ENCODE measurements at regions not wholly inside any gene's neighbourhood (a gene's known extent, or its start where the extent isn't known, plus 50 kb on each side); places are given as distances from the start of the nearest gene placed in this dataset.

DNA sequence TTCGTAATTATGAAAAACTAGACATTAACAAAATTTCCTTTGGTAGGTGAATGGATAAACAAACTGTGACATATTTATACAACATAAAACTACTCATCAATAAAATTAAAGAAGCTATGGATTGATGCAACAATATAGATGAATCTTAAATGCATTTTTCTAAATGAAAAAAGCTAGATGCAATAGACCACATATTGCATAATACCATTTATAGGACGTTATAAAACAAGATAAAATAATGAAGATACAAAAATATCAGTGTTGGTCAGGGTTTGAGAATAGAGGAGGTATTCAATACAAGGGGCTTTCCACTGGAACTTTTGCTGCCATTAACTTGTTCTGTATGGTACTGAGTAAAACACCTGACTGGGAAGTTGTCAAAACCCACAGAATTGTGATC is 314.4 kb downstream of the GRB14 start:
- TF ChIP-seq, protein P1, sequence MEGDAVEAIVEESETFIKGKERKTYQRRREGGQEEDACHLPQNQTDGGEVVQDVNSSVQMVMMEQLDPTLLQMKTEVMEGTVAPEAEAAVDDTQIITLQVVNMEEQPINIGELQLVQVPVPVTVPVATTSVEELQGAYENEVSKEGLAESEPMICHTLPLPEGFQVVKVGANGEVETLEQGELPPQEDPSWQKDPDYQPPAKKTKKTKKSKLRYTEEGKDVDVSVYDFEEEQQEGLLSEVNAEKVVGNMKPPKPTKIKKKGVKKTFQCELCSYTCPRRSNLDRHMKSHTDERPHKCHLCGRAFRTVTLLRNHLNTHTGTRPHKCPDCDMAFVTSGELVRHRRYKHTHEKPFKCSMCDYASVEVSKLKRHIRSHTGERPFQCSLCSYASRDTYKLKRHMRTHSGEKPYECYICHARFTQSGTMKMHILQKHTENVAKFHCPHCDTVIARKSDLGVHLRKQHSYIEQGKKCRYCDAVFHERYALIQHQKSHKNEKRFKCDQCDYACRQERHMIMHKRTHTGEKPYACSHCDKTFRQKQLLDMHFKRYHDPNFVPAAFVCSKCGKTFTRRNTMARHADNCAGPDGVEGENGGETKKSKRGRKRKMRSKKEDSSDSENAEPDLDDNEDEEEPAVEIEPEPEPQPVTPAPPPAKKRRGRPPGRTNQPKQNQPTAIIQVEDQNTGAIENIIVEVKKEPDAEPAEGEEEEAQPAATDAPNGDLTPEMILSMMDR (IDR thresholded peaks at IDR 0.05): no peak
- TF ChIP-seq POLR2A (IDR thresholded peaks at IDR 0.05): no peak

All from lower leg skin (tissue), 3 donors.